AG10803 (cell line): ENCODE measurements at regions not wholly inside any gene's neighbourhood (a gene's known extent, or its start where the extent isn't known, plus 50 kb on each side); places are given as distances from the start of the nearest gene placed in this dataset.

ENCODE experiments used
- DNase-seq: peaks from one replicate; pipeline ENCODE4 v3.0.0; 2010; ENCODE audit warnings: low read depth
- H3K4me3 ChIP-seq: 2 replicates; pipeline ENCODE4 v1.5.1; 2011; ENCODE audit warnings: mild to moderate bottlenecking, low read length, control low read depth
- TF ChIP-seq, protein P1 (sequence below): conservative IDR thresholded peaks from 2 replicates; pipeline ENCODE4 v1.5.1; 2011; ENCODE audit warnings: mild to moderate bottlenecking, low read length, control low read depth, inconsistent platforms

DNA sequence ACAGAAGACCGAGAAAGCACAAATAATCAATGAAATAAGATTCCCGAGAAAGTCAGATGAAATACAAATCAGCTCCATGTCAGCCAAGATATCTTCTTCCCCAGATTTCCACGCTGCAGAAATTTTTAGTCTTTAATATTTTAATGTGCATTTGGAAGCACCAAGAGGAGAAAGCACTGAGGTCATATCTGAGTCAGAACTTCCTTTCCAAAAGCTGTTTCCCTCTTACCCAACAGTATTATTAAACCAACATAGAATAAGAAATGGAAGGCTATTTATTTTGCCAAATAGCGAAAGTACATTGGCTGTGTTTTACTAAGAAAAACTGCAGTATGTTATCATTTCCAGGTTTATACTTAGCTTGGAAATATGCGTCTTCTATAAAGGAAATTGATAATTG lies 772.1 kb upstream of the CDH9 start:
- no peak for DNase-seq
- H3K4me3 ChIP-seq = no peak overlapping the region
- TF ChIP-seq, protein P1, sequence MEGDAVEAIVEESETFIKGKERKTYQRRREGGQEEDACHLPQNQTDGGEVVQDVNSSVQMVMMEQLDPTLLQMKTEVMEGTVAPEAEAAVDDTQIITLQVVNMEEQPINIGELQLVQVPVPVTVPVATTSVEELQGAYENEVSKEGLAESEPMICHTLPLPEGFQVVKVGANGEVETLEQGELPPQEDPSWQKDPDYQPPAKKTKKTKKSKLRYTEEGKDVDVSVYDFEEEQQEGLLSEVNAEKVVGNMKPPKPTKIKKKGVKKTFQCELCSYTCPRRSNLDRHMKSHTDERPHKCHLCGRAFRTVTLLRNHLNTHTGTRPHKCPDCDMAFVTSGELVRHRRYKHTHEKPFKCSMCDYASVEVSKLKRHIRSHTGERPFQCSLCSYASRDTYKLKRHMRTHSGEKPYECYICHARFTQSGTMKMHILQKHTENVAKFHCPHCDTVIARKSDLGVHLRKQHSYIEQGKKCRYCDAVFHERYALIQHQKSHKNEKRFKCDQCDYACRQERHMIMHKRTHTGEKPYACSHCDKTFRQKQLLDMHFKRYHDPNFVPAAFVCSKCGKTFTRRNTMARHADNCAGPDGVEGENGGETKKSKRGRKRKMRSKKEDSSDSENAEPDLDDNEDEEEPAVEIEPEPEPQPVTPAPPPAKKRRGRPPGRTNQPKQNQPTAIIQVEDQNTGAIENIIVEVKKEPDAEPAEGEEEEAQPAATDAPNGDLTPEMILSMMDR = no peak

DNA sequence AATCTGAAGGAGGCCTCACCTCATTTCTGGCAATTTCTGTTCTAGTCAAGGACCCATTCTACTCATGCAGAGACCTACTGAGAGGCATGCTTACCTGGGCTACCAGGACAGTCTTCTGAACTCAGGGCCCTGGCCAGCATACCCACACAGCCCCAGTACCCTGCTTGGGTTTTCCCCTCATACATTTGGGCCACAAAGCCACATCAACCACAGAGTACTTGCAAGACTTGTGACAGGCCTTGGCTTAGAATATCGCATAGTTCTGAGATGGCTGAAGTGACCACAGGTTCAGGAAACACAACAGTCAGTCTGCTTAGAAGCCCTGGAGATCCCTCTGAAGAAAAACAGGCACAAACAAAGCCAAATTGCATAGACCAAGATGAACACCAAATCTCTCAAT lies 758.8 kb upstream of the CDH9 start:
- DNase-seq = no peak
- no peak overlapping the region for H3K4me3 ChIP-seq
- TF ChIP-seq, protein P1 = no peak

DNA sequence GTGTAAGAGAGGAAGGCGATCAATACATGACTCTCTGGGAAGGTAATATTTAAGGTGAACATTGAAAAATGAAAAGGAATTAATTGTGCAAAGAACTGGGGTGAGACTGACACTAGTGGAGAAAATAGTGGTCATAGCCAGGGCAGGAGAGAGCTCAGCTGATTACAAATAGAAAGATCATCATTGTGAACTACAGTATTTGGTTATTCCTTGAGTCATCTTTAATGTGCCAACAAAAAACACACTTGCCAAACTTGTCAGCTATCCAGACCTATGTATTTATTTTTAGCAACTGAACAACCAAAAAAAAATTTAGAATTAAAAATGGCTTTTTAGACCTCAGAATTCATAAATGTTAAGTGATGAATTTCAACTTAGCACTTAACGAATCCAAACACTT lies 749.8 kb upstream of the CDH9 start:
- DNase-seq = no peak
- no peak overlapping the region for H3K4me3 ChIP-seq
- TF ChIP-seq, protein P1 = no peak

DNA sequence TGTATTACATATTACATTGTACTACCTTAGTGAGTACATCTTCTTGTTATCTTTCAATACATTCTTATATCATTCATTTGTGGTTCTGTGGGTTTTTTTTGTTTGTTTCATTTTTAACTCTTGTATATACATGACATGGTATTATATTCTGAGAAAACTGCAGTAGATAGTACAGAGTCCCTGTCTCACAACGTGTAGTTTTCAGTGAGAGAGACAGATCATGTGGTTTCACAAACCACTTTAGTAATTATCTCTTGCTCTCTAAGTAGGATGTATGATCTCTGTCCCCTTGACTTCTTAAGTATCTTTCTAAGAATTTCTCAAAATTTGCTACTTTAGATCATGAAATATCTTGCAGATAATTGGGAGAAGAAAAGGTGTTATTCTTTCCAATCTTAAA lies 745.9 kb upstream of the CDH9 start:
- TF ChIP-seq, protein P1 = no peak
- no peak for DNase-seq
- H3K4me3 ChIP-seq = no peak overlapping the region

DNA sequence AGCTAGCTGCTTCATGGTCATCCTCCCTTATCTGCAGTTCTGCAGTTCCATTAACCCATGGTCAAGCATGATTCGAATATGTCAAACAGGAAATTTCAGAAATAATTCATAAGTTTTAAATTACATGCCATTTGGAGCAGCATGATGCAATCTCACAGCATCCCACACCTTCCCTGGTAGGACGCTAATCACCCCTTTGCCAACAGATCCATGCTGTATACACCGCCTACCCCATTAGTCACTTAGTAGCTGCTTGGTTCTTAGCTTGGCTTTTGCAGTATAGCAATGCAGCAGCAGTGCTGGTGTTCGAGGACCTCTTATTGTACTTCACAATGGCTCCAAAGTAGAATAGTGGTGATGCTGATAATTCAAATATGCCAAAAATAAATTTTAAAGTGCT lies 739.7 kb upstream of the CDH9 start:
- no peak for DNase-seq
- TF ChIP-seq, protein P1 = no peak
- H3K4me3 ChIP-seq = no peak overlapping the region

DNA sequence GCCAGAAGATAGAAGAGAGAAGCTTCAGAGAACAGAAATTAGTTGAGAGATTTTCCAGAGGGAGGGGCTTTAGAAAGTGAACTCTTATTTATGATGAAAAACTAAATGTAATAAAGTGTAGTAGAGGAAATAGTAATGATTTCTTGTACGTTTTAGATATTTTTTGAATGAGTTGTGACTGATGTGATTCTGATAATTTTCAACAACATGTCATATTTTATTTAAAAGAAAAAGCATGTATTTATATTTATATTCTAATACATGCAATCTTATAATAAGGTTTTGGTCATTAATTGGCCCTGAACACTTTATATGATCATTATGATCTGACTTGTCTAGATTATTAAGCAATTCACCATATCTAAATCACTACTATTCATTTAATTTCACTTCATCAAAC lies 735.2 kb upstream of the CDH9 start:
- TF ChIP-seq, protein P1 = no peak
- DNase-seq = no peak
- no peak overlapping the region for H3K4me3 ChIP-seq

DNA sequence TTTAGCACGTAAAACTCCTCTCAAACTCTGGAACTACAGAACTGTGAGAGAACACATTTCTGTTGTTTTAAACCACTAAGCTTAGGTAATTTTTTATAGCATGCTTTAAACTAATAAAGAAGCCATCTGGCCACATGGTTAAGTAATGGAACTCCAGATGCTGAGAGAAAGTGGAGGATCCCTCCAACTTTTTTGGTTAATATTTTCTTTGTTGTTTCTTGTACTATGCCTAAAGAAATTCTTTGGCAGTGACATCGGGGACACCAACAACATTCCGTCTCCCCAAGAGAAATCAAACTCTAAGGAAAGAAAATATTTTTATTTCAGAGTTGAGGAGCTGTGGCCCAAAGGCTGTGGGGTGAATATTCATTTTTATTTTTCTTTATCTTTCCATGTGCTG lies 734.8 kb upstream of the CDH9 start:
- H3K4me3 ChIP-seq = no peak overlapping the region
- DNase-seq = no peak
- TF ChIP-seq, protein P1 = no peak
